B cell (primary cell): ENCODE measurements at regions not wholly inside any gene's neighbourhood (a gene's known extent, or its start where the extent isn't known, plus 50 kb on each side); places are given as distances from the start of the nearest gene placed in this dataset.

Experiments used
- ATAC-seq: fragments of 200-7000 bp; cut with Tn5 transposase; one replicate; pipeline ENCODE4 v1.10.0; 2021; ENCODE audit warnings: low read depth, mild to moderate bottlenecking, moderate number of reproducible peaks, moderate library complexity
- CTCF ChIA-PET: fragments of 350-600 bp; sonication (Branson Sonifier 250); formaldehyde crosslinking; loops from one replicate; lab custom pipeline; 2021; ENCODE audit warnings: antibody characterized with exemption, inconsistent platforms; lab: Charles Lee
- POLR2A ChIA-PET: fragments of 350-600 bp; sonication (Branson Sonifier 250); formaldehyde crosslinking; loops from one replicate; lab custom pipeline; 2021; ENCODE audit warnings: antibody characterized with exemption; lab: Charles Lee
- DNase-seq: peaks from one replicate; pipeline ENCODE4 v3.0.0; 2013
- H2AFZ ChIP-seq: 2 replicates; pipeline ENCODE4 v1.6.1; 2012; ENCODE audit warnings: mild to moderate bottlenecking, low read depth, low read length; ENCODE audit not compliant: insufficient read depth, poor library complexity, severe bottlenecking
- H3K27ac ChIP-seq, 2 donors: 1 replicate in 1 of 2; 2 replicates in 1 of 2; pipeline ENCODE4 v1.5.1; 2012 to 2013; ENCODE audit warnings: low read length in 2 of 2, mild to moderate bottlenecking in 2 of 2, moderate library complexity in 1 of 2
- H3K27me3 ChIP-seq, 4 experiments: fragments of 200-600 bp in 1 of 4; sonication (generic) in 1 of 4; replicated peaks in 1 of 4; 1 replicate in 2 of 4; 2 replicates in 2 of 4; pipeline versions ENCODE4 v1.6.1 to v1.7.0; 2013 to 2016; ENCODE audit warnings: low read length in 3 of 4, mild to moderate bottlenecking in 2 of 4, mixed read lengths in 1 of 4, moderate library complexity in 1 of 4; ENCODE audit not compliant: insufficient read depth in 4 of 4, control insufficient read depth in 3 of 4; ENCODE audit errors: control extremely low read depth in 1 of 4
- H3K36me3 ChIP-seq, 2 experiments: replicated peaks in 1 of 2; 1 replicate in 1 of 2; 2 replicates in 1 of 2; pipeline versions ENCODE4 v1.6.1 to v1.7.1; 2013; ENCODE audit warnings: low read length in 1 of 2; ENCODE audit not compliant: insufficient read depth in 2 of 2, control insufficient read depth in 1 of 2; ENCODE audit errors: control extremely low read depth in 1 of 2, extremely low read depth in 1 of 2
- H3K4me1 ChIP-seq, 2 donors: fragments of 200-600 bp in 1 of 2; sonication (generic) in 1 of 2; 1 replicate in 1 of 2; 2 replicates in 1 of 2; pipeline versions ENCODE4 v1.5.1 to v1.6.1; 2013 to 2017; ENCODE audit warnings: low read length in 2 of 2; ENCODE audit not compliant: control insufficient read depth in 2 of 2, insufficient read depth in 2 of 2
- H3K4me2 ChIP-seq: replicated peaks from 2 replicates; pipeline ENCODE3; 2012; ENCODE audit warnings: mild to moderate bottlenecking, low read depth, low read length; ENCODE audit not compliant: poor library complexity, severe bottlenecking
- H3K4me3 ChIP-seq, 5 experiments: fragments of 200-600 bp in 1 of 5; sonication (generic) in 1 of 5; 1 replicate in 3 of 5; 2 replicates in 2 of 5; pipeline versions ENCODE4 v1.5.1 to v1.7.0; 2011 to 2016; ENCODE audit warnings: low read length in 4 of 5, mild to moderate bottlenecking in 4 of 5, low read depth in 2 of 5, control low read depth in 1 of 5, moderate library complexity in 1 of 5; ENCODE audit not compliant: insufficient read depth in 1 of 5; ENCODE audit errors: control extremely low read depth in 1 of 5, extremely low read depth in 1 of 5
- H3K79me2 ChIP-seq: fragments of 200-600 bp; sonication (generic); one replicate; pipeline ENCODE4 v1.6.0; 2016; ENCODE audit warnings: low read length; ENCODE audit not compliant: control insufficient read depth, insufficient read depth
- H3K9ac ChIP-seq: fragments of 200-600 bp; sonication (generic); 2 replicates; pipeline ENCODE4 v1.6.1; 2017; ENCODE audit warnings: mild to moderate bottlenecking, low read length, moderate library complexity
- H3K9me3 ChIP-seq, 3 donors: one replicate each; pipeline versions ENCODE4 v1.6.1 to v1.7.1; 2013; ENCODE audit warnings: low read length in 2 of 3; ENCODE audit not compliant: control insufficient read depth in 2 of 3, insufficient read depth in 1 of 3; ENCODE audit errors: control extremely low read depth in 1 of 3
- H4K20me1 ChIP-seq: 2 replicates; pipeline ENCODE4 v1.6.0; 2012; ENCODE audit warnings: mild to moderate bottlenecking, low read length; ENCODE audit not compliant: insufficient read depth, control insufficient read depth, poor library complexity, severe bottlenecking
- H3K27ac Mint-ChIP-seq: one replicate; pipeline ENCODE4 v1.8.0; 2021; ENCODE audit warnings: mixed read lengths
- H3K27me3 Mint-ChIP-seq: one replicate; pipeline ENCODE4 v1.8.0; 2021; ENCODE audit warnings: mixed read lengths
- H3K4me1 Mint-ChIP-seq: one replicate; pipeline ENCODE4 v1.8.0; 2021; ENCODE audit warnings: mixed read lengths
- H3K4me3 Mint-ChIP-seq: one replicate; pipeline ENCODE4 v1.8.0; 2021; ENCODE audit warnings: mixed read lengths
- H3K9me3 Mint-ChIP-seq: one replicate; pipeline ENCODE4 v1.8.0; 2022; ENCODE audit warnings: mixed read lengths; ENCODE audit not compliant: insufficient read depth
- EZH2 ChIP-seq: IDR thresholded peaks from 2 replicates; pipeline ENCODE4 v1.6.1; 2012; ENCODE audit warnings: borderline replicate concordance, low read depth, mild to moderate bottlenecking, moderate library complexity, low read length; ENCODE audit not compliant: insufficient read depth, poor library complexity, severe bottlenecking
- WGBS: methylation state at CpG from one replicate; pipeline ENCODE4 v1.1.5; 2013; ENCODE audit warnings: missing lambda C conversion rate; ENCODE audit not compliant: insufficient coverage; 5-methylcytosine and 5-hydroxymethylcytosine counted together
- intact Hi-C: fragments of 100-400 bp; cut with micrococcal nuclease; formaldehyde crosslinking; loops from one replicate; pipeline ENCODE4 v1.10.0; 2022
- TF ChIP-seq, protein P1 (sequence below): fragments of 200-600 bp; IDR thresholded peaks from one replicate; pipeline ENCODE4 v1.8.0; 2022; ENCODE audit warnings: antibody characterized with exemption, mild to moderate bottlenecking

GRCh38 chr5:145506185-145506850, 328.8 kb downstream of the PRELID2 start:
- Histone ChIP-seq H3K27ac (no peak overlapping the region), H3K79me2 (no peaks in the 10 kb centered on the region), H3K4me3 (no peak overlapping the region), H3K36me3 (no peaks in the 10 kb centered on the region), H3K9me3 (no peaks in the 10 kb centered on the region), H3K4me1 (no peaks in the 10 kb centered on the region), H3K27me3 (no peaks in the 10 kb centered on the region), H3K4me2 (no peak overlapping the region), H2AFZ (no peak overlapping the region), H4K20me1 (no peaks in the 10 kb centered on the region), H3K9ac (no peak overlapping the region)
- Mint-ChIP-seq H3K4me3 (no peak overlapping the region), H3K27ac (no peak overlapping the region), H3K9me3 (no peaks in the 10 kb centered on the region), H3K4me1 (no peaks in the 10 kb centered on the region), H3K27me3 (no peaks in the 10 kb centered on the region)
- 83% methylated on average over 1 of the region's 3 CpGs for WGBS
- DNase-seq (no peak), ATAC-seq (no peak)
- intact Hi-C loops: no loop called here
- CTCF ChIA-PET: no interaction called here
- TF ChIP-seq, protein P1, sequence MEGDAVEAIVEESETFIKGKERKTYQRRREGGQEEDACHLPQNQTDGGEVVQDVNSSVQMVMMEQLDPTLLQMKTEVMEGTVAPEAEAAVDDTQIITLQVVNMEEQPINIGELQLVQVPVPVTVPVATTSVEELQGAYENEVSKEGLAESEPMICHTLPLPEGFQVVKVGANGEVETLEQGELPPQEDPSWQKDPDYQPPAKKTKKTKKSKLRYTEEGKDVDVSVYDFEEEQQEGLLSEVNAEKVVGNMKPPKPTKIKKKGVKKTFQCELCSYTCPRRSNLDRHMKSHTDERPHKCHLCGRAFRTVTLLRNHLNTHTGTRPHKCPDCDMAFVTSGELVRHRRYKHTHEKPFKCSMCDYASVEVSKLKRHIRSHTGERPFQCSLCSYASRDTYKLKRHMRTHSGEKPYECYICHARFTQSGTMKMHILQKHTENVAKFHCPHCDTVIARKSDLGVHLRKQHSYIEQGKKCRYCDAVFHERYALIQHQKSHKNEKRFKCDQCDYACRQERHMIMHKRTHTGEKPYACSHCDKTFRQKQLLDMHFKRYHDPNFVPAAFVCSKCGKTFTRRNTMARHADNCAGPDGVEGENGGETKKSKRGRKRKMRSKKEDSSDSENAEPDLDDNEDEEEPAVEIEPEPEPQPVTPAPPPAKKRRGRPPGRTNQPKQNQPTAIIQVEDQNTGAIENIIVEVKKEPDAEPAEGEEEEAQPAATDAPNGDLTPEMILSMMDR: no peak
- TF ChIP-seq EZH2: no peak
- POLR2A ChIA-PET: no interaction called here

- H3K4me1 Mint-ChIP-seq: no peaks in the 10 kb centered on the region
- H3K27ac Mint-ChIP-seq: no peak overlapping the region
- H4K20me1 ChIP-seq: no peaks in the 10 kb centered on the region
- ATAC-seq: no peak
- H3K9ac ChIP-seq: no peak overlapping the region
- no peak for DNase-seq
- H3K4me3 ChIP-seq: no peak overlapping the region
- CTCF ChIA-PET: no interaction called here
- H3K4me2 ChIP-seq: no peak overlapping the region
- no peaks in the 10 kb centered on the region for H3K79me2 ChIP-seq
- no peak overlapping the region for H3K4me3 Mint-ChIP-seq
- intact Hi-C loops: no loop called here
- H3K4me1 ChIP-seq: no peaks in the 10 kb centered on the region
- H3K9me3 ChIP-seq: no peaks in the 10 kb centered on the region
- no peaks in the 10 kb centered on the region for H3K27me3 ChIP-seq
- POLR2A ChIA-PET: no interaction called here
- TF ChIP-seq, protein P1: no peak
- no peak for TF ChIP-seq EZH2
- H3K9me3 Mint-ChIP-seq: peaks cover 4% of the 10 kb centered on the region
- 100% methylated on average over 1 of the region's 1 CpG for WGBS
- no peak overlapping the region for H2AFZ ChIP-seq
- no peaks in the 10 kb centered on the region for H3K36me3 ChIP-seq
- no peaks in the 10 kb centered on the region for H3K27me3 Mint-ChIP-seq
- H3K27ac ChIP-seq: no peak overlapping the region
Observed at GRCh38 chr5:145502906-145503305, 332.2 kb downstream of the PRELID2 start.
